HUES48 (cell line): ENCODE measurements at regions not wholly inside any gene's neighbourhood (a gene's known extent, or its start where the extent isn't known, plus 50 kb on each side); places are given as distances from the start of the nearest gene placed in this dataset.

ENCODE experiments used
- H3K27ac ChIP-seq: one replicate; pipeline ENCODE4 v1.7.0; 2013; ENCODE audit warnings: low read depth, low read length, inconsistent platforms
- H3K27me3 ChIP-seq: 2 replicates; pipeline ENCODE4 v1.6.1; 2013; ENCODE audit warnings: mild to moderate bottlenecking, low read length; ENCODE audit not compliant: control insufficient read depth, insufficient read depth
- H3K36me3 ChIP-seq: 2 replicates; pipeline ENCODE4 v1.6.1; 2013; ENCODE audit warnings: low read length; ENCODE audit not compliant: control insufficient read depth, insufficient read depth
- H3K4me1 ChIP-seq: 2 replicates; pipeline ENCODE4 v1.6.1; 2013; ENCODE audit warnings: mild to moderate bottlenecking, low read length; ENCODE audit not compliant: control insufficient read depth, insufficient read depth
- H3K4me3 ChIP-seq: 2 replicates; pipeline ENCODE4 v1.5.1; 2013; ENCODE audit warnings: mild to moderate bottlenecking, low read depth, low read length
- H3K9ac ChIP-seq: 2 replicates; pipeline ENCODE4 v1.6.1; 2013; ENCODE audit warnings: mild to moderate bottlenecking, low read depth, low read length, moderate library complexity
- H3K9me3 ChIP-seq: 2 replicates; pipeline ENCODE4 v1.6.1; 2013; ENCODE audit warnings: low read length; ENCODE audit not compliant: control insufficient read depth, insufficient read depth

DNA sequence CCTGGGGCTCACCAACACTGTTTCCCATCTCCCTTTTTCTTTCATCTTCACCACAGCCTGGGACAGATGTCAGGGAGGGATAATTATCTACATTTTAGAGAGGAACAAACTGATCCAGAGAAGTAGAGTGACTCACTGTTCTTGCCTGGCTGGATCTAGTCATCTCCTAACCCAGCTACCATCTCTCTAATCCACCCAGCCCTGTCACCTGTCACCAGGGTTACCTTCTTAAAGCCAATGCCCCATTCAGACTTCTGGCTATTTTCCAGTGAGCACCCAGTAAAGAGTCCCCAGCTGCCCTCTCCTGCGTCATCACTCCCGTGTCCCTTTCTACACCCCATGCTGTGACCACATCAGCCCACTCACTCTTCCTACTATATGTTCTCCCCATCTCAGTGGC is 68.4 kb upstream of the DUSP5 start:
- H3K9me3 ChIP-seq = no peaks in the 10 kb centered on the region
- peaks cover 4% of the 10 kb centered on the region; the same call in 1 of the 2 replicates for H3K4me1 ChIP-seq
- no peak overlapping the region for H3K4me3 ChIP-seq
- H3K27me3 ChIP-seq = no peaks in the 10 kb centered on the region
- no peak overlapping the region for H3K9ac ChIP-seq
- H3K36me3 ChIP-seq = no peaks in the 10 kb centered on the region
- H3K27ac ChIP-seq = no peak overlapping the region

DNA sequence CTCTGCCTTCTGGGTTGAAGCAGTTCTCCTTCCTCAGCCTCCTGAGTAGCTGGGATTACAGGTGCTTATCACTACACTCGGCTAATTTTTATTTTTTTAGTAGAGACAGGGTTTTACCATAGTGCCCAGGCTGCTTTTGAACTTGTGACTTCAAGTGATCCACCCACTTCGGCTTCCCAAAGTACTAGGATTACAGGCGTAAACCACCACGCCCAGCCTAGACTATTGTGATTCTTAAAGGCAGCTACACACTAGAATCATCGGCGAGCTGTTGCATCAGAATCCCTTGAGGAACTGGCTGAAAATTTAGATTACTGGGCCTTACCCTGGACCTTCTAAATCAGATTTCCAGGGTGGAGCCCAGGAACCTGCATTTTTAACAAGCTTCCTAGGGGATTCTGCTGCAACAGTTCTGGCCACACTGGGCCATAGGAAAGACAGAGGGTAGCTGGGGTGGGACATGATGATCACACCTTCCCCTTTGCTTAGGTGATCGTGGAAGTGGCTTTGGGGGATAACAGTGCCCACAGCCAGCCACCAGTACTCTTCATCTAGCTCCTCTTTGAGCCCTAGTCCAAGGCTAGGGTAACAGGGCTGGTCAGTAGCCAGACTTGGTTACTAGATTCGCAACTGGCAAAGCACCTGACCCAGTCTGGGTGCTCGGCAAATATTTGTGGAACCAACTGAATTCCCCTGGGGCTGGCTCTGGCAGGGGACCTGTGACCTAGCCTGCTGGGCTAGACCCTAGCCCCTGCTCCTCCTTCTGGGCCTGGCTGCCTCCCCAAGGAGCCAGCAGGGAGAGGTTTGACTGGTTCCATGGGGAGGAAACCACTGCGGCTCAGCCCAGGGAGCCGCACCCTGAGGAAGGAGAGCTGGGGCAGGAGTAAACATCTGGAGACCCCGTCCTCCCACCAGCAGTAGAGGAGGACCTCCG is 67.1 kb upstream of the DUSP5 start:
- H3K9me3 ChIP-seq = no peaks in the 10 kb centered on the region
- no peaks in the 10 kb centered on the region for H3K36me3 ChIP-seq
- H3K27me3 ChIP-seq = no peaks in the 10 kb centered on the region
- no peak overlapping the region for H3K4me3 ChIP-seq
- no peak overlapping the region for H3K27ac ChIP-seq
- H3K4me1 ChIP-seq = peaks cover 4% of the 10 kb centered on the region; the same call in 1 of the 2 replicates
- H3K9ac ChIP-seq = no peak overlapping the region

DNA sequence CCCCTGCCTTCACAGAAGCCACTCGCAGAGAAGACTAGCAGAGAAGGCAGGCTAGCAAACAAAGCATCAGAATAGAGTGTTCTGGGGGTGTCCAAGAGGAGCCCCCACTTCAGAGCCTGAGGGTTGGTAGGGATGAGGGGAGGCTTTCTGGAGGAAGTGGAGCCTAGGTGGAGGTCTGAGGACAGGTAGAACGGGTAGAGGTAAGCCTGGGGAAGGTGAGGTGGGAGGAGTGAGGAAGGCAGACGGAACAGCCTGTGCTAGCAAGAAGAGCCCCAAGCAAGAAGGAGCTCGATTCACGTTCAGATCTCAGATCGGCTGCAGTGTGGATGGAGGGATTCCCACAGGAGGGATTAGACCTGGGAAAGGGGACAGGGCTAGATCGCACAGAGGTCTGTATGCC is 66.0 kb upstream of the DUSP5 start:
- H3K4me3 ChIP-seq = no peak overlapping the region
- peaks cover 3% of the 10 kb centered on the region; the same call in 1 of the 2 replicates for H3K4me1 ChIP-seq
- H3K36me3 ChIP-seq = no peaks in the 10 kb centered on the region
- no peaks in the 10 kb centered on the region for H3K27me3 ChIP-seq
- H3K9ac ChIP-seq = no peak overlapping the region
- H3K9me3 ChIP-seq = no peaks in the 10 kb centered on the region
- H3K27ac ChIP-seq = no peak overlapping the region

DNA sequence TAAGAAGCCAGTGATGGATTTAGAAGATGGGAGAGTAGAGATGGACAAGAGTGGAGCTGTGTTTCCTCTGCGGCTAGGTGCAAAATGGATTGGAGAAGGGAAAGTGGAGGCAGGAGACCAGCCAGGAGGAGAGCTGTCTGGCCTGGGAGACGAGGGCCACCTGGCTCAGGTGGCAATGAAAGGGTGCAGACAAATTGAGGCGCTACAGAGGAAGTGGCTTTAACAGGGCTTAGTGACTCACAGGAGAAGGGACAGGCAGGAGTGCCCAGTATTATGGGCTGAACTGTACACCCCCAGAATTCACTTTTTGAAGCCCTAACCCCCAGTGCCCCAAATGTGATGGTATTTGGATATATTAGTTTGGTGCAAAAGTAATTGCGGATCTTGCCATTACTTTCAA is 65.6 kb upstream of the DUSP5 start:
- Histone ChIP-seq H3K27ac (no peak overlapping the region), H3K9me3 (no peaks in the 10 kb centered on the region), H3K9ac (no peak overlapping the region), H3K27me3 (no peaks in the 10 kb centered on the region), H3K4me3 (no peak overlapping the region), H3K4me1 (no peaks in the 10 kb centered on the region), H3K36me3 (no peaks in the 10 kb centered on the region)

DNA sequence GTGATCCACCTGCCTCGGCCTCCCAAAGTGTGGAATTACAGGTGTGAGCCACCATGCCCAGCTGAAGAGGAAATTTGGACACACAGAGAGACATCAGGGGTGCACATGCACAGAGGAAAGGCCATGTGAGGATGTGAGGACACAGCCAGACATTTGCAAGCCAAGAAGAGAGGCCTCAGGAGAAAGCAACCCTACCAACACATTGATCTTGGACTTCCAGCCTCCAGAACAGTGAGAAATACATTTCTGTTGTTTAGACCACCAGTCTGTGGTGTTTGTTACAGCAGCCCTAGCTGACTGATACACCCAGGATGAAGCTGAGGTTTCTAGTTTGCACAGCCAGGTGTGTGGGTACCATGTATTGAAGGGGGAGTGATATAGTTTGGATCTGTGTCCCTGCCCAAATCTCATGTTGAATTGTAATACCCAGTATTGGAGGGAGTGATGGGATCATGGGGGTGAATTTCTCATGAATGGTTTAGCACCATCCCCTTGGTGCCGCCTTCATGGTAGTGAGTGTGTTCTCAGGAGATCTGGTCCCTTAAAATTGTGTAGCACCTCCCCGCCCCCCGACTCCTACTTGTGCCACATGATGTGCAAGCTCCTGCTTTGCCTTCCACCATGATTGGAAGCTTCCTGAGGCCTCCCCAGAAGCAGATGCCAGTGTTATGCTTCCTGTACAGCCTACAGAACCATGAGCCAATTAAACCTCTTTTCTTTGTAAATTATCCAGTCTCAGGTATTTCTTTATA is 64.7 kb upstream of the DUSP5 start:
- no peaks in the 10 kb centered on the region for H3K36me3 ChIP-seq
- H3K27ac ChIP-seq = no peak overlapping the region
- H3K27me3 ChIP-seq = no peaks in the 10 kb centered on the region
- no peak overlapping the region for H3K4me3 ChIP-seq
- H3K9ac ChIP-seq = no peak overlapping the region
- no peaks in the 10 kb centered on the region for H3K9me3 ChIP-seq
- H3K4me1 ChIP-seq = no peaks in the 10 kb centered on the region

DNA sequence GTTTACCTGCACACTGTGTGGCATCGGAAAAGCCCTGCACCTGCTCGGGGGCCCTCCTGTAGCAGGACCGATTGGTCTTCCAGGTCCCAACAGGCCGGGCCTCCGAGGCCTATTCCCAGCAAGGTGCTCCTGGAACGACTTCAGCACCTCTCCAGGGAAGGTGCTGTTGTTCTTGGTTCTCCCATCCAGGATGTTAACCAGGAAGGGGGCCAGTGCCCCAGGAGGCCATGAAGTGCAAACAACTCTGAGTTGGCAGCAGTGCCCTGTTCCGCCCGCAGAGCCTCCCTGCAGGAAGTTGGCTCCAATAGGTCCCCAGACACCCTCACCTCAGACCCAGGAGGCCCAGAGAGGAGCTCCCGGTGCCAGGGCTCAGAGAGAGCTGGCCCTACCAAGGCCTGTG is 64.0 kb upstream of the DUSP5 start:
- no peaks in the 10 kb centered on the region for H3K4me1 ChIP-seq
- no peak overlapping the region for H3K27ac ChIP-seq
- H3K9me3 ChIP-seq = no peaks in the 10 kb centered on the region
- H3K4me3 ChIP-seq = no peak overlapping the region
- H3K9ac ChIP-seq = no peak overlapping the region
- H3K27me3 ChIP-seq = no peaks in the 10 kb centered on the region
- H3K36me3 ChIP-seq = no peaks in the 10 kb centered on the region

DNA sequence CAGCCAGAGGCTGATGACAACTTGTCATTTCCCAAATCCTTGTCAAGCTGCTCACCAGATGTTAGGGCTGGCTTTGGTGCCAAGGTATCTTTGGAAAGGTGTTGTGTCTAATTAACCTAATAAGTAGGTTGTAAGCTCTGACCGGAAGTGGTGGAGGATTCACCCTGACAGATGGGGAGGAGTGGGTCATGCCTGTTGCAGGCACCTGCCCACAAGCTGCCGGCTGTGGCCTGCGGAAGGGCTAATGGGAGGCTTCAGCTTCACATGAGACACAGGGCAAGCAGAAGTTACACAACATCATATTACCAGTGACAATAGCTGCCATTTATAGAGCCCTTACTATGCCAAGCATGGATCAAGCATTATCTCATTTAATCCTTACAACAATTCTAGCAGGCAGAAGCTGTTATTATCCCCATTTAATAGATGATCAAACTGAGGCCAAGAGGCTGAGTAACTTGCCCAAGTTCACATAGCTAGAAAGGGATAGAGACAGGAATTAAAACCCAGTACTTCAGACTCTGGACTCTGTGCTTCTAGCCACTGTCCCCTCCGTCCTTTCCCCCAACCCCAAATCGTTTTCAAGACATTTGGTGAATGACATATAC is 63.1 kb upstream of the DUSP5 start:
- H3K36me3 ChIP-seq = no peaks in the 10 kb centered on the region
- no peak overlapping the region for H3K4me3 ChIP-seq
- H3K9me3 ChIP-seq = no peaks in the 10 kb centered on the region
- no peak overlapping the region for H3K9ac ChIP-seq
- H3K27ac ChIP-seq = no peak overlapping the region
- H3K27me3 ChIP-seq = no peaks in the 10 kb centered on the region
- H3K4me1 ChIP-seq = no peaks in the 10 kb centered on the region

DNA sequence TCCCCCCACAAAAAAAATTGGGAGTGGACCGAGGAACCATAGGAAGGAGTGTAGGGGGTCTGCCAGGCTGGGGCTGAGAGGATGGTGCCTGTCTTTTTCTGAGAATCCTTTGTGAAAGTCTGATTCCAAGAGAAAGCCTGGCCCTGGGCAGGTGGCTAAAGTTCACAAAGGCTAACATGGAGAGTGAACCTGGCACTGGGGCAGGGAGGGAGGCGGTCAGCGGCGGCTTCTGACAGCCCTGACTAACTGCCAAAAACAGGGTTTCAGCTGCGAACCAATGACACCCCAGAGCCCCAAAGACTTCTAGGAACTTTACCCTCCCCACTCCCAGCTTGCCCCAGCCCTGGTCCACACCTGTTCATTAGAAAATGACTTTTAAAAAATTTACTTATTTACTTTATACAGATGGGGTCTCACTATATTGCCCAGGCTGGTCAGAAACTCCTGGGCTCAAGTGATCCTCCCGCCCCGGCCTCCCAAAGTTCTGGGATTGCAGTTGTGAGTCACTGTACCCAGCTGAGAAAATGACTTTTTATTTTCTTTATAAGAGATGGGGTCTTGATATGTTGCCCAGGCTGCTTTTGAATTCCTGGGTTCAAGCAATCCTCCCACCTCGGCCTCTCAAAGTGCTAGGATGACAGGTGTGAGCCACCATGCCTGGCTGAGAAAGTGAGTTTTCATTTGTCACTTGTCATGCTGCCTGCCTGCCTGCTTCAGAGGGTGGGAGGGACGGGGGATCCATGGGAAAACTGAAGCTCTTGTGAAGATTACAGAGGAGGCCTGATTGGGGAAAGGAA is 61.0 kb upstream of the DUSP5 start:
- no peaks in the 10 kb centered on the region for H3K9me3 ChIP-seq
- no peaks in the 10 kb centered on the region for H3K36me3 ChIP-seq
- peaks cover 1% of the 10 kb centered on the region; the same call in 1 of the 2 replicates for H3K4me1 ChIP-seq
- H3K27ac ChIP-seq = no peak overlapping the region
- H3K4me3 ChIP-seq = no peak overlapping the region
- no peak overlapping the region for H3K9ac ChIP-seq
- no peaks in the 10 kb centered on the region for H3K27me3 ChIP-seq

DNA sequence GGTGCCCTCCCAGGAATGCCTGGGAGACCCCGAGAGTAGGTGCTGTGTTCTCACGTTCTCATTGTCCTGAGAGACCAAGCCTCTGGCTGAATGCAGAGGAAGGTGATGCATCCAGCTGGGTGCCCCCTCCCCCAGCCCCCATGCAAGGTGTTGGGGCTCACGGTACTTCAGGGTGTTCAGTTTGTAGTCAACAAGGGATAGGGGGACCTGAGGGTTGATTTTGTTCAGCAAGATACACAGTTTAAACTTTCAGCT is 60.4 kb upstream of the DUSP5 start:
- H3K9me3 ChIP-seq = no peaks in the 10 kb centered on the region
- no peaks in the 10 kb centered on the region for H3K27me3 ChIP-seq
- H3K27ac ChIP-seq = no peak overlapping the region
- H3K4me3 ChIP-seq = no peak overlapping the region
- H3K4me1 ChIP-seq = peaks cover 4% of the 10 kb centered on the region; the same call in 1 of the 2 replicates
- no peak overlapping the region for H3K9ac ChIP-seq
- H3K36me3 ChIP-seq = no peaks in the 10 kb centered on the region

DNA sequence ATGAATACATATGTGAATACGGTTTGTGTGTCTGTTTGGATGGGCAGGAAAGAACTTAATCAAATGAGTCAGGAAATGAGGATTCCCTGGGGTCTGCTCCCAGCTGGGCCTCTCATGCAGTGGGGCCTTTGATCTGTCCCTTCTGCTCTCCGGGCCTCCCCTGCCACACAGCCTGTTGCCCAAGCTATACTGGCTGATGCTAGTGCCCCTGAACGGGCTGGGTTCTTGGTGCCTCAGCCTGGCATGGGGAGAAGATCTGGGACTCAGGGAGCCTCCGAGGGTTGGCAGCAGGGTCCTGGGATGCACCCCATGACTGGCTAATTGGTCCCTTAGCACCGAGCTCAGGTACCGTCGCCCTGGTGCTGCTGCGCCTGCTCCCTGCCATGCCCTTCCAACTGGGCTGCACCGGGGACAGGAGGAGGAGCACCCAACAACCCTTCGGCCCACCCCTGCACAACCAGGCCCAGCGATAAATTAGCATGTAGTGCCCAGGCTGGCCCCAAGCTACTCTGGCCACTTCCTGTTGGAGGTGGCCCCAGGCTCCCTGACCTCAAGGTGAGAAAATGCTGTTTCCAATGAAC is 59.9 kb upstream of the DUSP5 start:
- no peaks in the 10 kb centered on the region for H3K9me3 ChIP-seq
- H3K9ac ChIP-seq = no peak overlapping the region
- no peaks in the 10 kb centered on the region for H3K36me3 ChIP-seq
- H3K27me3 ChIP-seq = no peaks in the 10 kb centered on the region
- peaks cover 4% of the 10 kb centered on the region; the same call in 1 of the 2 replicates for H3K4me1 ChIP-seq
- H3K4me3 ChIP-seq = no peak overlapping the region
- H3K27ac ChIP-seq = no peak overlapping the region
